ENCODE measurements at regions not wholly inside any gene's neighbourhood (a gene's known extent, or its start where the extent isn't known, plus 50 kb on each side); places are given as distances from the start of the nearest gene placed in this dataset.
"Not testable (repeated sequence)": the region's sequence is repeated elsewhere in the genome, so short reads cannot be mapped to it uniquely, and the experiment has no call there.

GRCh38 chr12:42862055-42862454 is 272.5 kb upstream of the PRICKLE1 start:
- no peak for DNase-seq (ENCODE audit: low read depth, low spot score)

- DNase-seq (ENCODE audit: low read depth, low spot score), result not testable (repeated sequence)
These were observed 270.8 kb upstream of the PRICKLE1 start for GRCh38 chr12:42860331-42860730.

- no peak for DNase-seq (ENCODE audit: low read depth, low spot score)
These were observed 270.1 kb upstream of the PRICKLE1 start for GRCh38 chr12:42859612-42860011.

GRCh38 chr12:42857106-42857505 is 267.6 kb upstream of the PRICKLE1 start:
- DNase-seq (ENCODE audit: low read depth, low spot score), result no peak

- DNase-seq (ENCODE audit: low read depth, low spot score), result no peak
These were observed 265.9 kb upstream of the PRICKLE1 start for GRCh38 chr12:42855362-42855950.

GRCh38 chr12:42854826-42855225 is 265.3 kb upstream of the PRICKLE1 start:
- no peak for DNase-seq (ENCODE audit: low read depth, low spot score)

- DNase-seq (ENCODE audit: low read depth, low spot score), result no peak
These were observed 264.7 kb upstream of the PRICKLE1 start for GRCh38 chr12:42854208-42854607.

- no peak for DNase-seq (ENCODE audit: low read depth, low spot score)
These were observed 264.0 kb upstream of the PRICKLE1 start for GRCh38 chr12:42853370-42854140.

- peak; percentile 1 for DNase-seq (ENCODE audit: low read depth, low spot score)
These were observed 257.2 kb upstream of the PRICKLE1 start for GRCh38 chr12:42846782-42847181.

GRCh38 chr12:42834062-42834461 is 244.5 kb upstream of the PRICKLE1 start:
- no peak for DNase-seq (ENCODE audit: low read depth, low spot score)

GRCh38 chr12:42828836-42829235 is 239.3 kb upstream of the PRICKLE1 start:
- DNase-seq (ENCODE audit: low read depth, low spot score), result no peak

- DNase-seq (ENCODE audit: low read depth, low spot score), result no peak
These were observed 234.8 kb upstream of the PRICKLE1 start for GRCh38 chr12:42824327-42824726.

GRCh38 chr12:42823679-42824078 is 234.1 kb upstream of the PRICKLE1 start:
- DNase-seq (ENCODE audit: low read depth, low spot score), result no peak

- DNase-seq (ENCODE audit: low read depth, low spot score), result no peak
These were observed 230.3 kb upstream of the PRICKLE1 start for GRCh38 chr12:42819846-42820245.

GRCh38 chr12:42815068-42815467 is 225.5 kb upstream of the PRICKLE1 start:
- no peak for DNase-seq (ENCODE audit: low read depth, low spot score)

- DNase-seq (ENCODE audit: low read depth, low spot score), result no peak
These were observed 223.3 kb upstream of the PRICKLE1 start for GRCh38 chr12:42812871-42813270.

GRCh38 chr12:42812086-42812485 is 222.5 kb upstream of the PRICKLE1 start:
- no peak for DNase-seq (ENCODE audit: low read depth, low spot score)

GRCh38 chr12:42810006-42810405 is 220.5 kb upstream of the PRICKLE1 start:
- DNase-seq (ENCODE audit: low read depth, low spot score), result no peak

GRCh38 chr12:42809226-42809625 is 219.7 kb upstream of the PRICKLE1 start:
- no peak for DNase-seq (ENCODE audit: low read depth, low spot score)

GRCh38 chr12:42807766-42808165 is 218.2 kb upstream of the PRICKLE1 start:
- peak; percentile 70 for DNase-seq (ENCODE audit: low read depth, low spot score)

- no peak for DNase-seq (ENCODE audit: low read depth, low spot score)
These were observed 217.7 kb upstream of the PRICKLE1 start for GRCh38 chr12:42807251-42807650.

GRCh38 chr12:42804928-42805327 is 215.4 kb upstream of the PRICKLE1 start:
- DNase-seq (ENCODE audit: low read depth, low spot score), result no peak

- DNase-seq (ENCODE audit: low read depth, low spot score), result no peak
These were observed 213.2 kb upstream of the PRICKLE1 start for GRCh38 chr12:42802785-42803189.
